Naive B cell (primary cell): ENCODE measurements at regions not wholly inside any gene's neighbourhood (a gene's known extent, or its start where the extent isn't known, plus 50 kb on each side); places are given as distances from the start of the nearest gene placed in this dataset.

ENCODE experiments used
- ATAC-seq, 2 donors: fragments of 150-1000 bp; cut with Tn5 transposase; 2 replicates each; pipeline ENCODE4 v1.10.0; 2021; ENCODE audit warnings: low read depth in 2 of 2, mild to moderate bottlenecking in 2 of 2, moderate library complexity in 2 of 2
- DNase-seq: peaks from one replicate; pipeline ENCODE4 v3.0.0; 2022
- H3K27ac Mint-ChIP-seq, 6 donors: one replicate each; pipeline ENCODE4 v1.8.0; 2020 to 2022; ENCODE audit warnings: mild to moderate bottlenecking in 6 of 6, mixed read lengths in 6 of 6, moderate library complexity in 5 of 6, inconsistent platforms in 2 of 6
- H3K27me3 Mint-ChIP-seq, 3 donors: one replicate each; pipeline ENCODE4 v1.8.0; 2021 to 2022; ENCODE audit warnings: mixed read lengths in 3 of 3, mild to moderate bottlenecking in 1 of 3
- H3K36me3 Mint-ChIP-seq, 2 donors: one replicate each; pipeline ENCODE4 v1.8.0; 2020 to 2022; ENCODE audit warnings: mixed read lengths in 2 of 2, inconsistent platforms in 1 of 2, mild to moderate bottlenecking in 1 of 2
- H3K4me1 Mint-ChIP-seq, 3 donors: one replicate each; pipeline ENCODE4 v1.8.0; 2020 to 2022; ENCODE audit warnings: mixed read lengths in 3 of 3, inconsistent platforms in 1 of 3, mild to moderate bottlenecking in 1 of 3, moderate library complexity in 1 of 3
- H3K4me3 Mint-ChIP-seq, 8 donors: one replicate each; pipeline ENCODE4 v1.8.0; 2020 to 2022; ENCODE audit warnings: mild to moderate bottlenecking in 8 of 8, mixed read lengths in 8 of 8, moderate library complexity in 8 of 8, inconsistent platforms in 2 of 8
- H3K9me3 Mint-ChIP-seq, 7 donors: one replicate each; pipeline ENCODE4 v1.8.0; 2020 to 2022; ENCODE audit warnings: mixed read lengths in 7 of 7, mild to moderate bottlenecking in 5 of 7, inconsistent platforms in 2 of 7, moderate library complexity in 1 of 7

DNA sequence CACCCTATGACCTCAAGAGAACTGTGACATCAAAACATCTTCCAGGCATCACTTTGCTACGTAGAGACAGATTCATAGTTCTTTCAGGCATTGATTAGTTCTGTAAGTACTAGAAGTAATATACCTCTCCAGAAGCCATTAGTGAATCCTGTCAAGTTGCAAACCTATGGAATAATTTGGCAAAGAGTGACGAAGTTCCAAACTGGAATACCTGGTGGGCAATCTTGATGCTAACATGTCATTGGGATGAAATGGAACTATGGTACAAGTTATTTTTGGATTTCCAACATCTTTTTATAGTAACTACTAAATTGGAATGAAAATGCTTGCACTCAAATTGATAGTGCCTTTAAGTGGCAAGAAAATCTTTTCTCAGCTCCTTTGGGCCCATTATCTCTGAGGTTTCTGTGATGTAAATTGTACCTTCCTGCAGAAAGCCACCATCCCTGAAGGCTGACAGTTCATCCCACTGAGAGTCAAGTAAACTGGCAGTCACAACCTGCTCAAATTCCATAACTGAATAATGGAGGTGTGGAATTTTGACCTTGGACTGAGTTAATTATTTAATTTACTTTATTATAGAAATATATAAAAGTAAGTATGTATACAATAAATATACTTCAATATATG is 435.5 kb downstream of the DTWD2 start:
- H3K27ac Mint-ChIP-seq: no peak overlapping the region

DNA sequence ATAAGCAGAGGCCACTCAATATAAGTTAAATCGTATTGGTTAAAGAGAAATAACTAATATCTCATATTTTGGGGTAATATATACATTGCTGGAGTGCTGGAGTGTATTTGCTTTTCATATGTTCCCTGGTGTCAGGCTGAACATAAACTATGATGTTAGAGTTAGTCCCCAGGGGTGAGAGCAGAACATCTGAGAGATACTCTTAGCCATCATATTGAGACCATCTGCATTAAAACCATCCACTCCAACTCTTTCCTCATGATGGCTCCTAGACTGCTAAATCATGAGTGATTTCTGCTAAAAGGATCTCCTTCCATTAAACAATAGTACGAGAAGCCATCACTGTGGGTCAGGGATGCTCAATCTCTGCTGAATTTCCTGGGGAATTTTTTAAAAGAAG is 436.2 kb downstream of the DTWD2 start:
- Mint-ChIP-seq H3K27me3 (peaks cover 0 to 12% (median 7%) of the 10 kb centered on the region in 3 donors), H3K36me3 (no peaks in the 10 kb centered on the region), H3K9me3 (peaks cover 0 to 2% (median 0%) of the 10 kb centered on the region in 7 donors), H3K4me1 (no peaks in the 10 kb centered on the region), H3K4me3 (no peak overlapping the region), H3K27ac (no peak overlapping the region)
- ATAC-seq (no peak), DNase-seq (no peak)

More for the DNA sequence above, 435.5 kb downstream of the DTWD2 start:
- DNase-seq (no peak), ATAC-seq (no peak)
- Mint-ChIP-seq H3K27me3 (peaks cover 0 to 12% (median 7%) of the 10 kb centered on the region in 3 donors), H3K36me3 (no peaks in the 10 kb centered on the region), H3K4me1 (no peaks in the 10 kb centered on the region), H3K9me3 (peaks cover 0 to 2% (median 0%) of the 10 kb centered on the region in 7 donors), H3K4me3 (no peak overlapping the region)

DNA sequence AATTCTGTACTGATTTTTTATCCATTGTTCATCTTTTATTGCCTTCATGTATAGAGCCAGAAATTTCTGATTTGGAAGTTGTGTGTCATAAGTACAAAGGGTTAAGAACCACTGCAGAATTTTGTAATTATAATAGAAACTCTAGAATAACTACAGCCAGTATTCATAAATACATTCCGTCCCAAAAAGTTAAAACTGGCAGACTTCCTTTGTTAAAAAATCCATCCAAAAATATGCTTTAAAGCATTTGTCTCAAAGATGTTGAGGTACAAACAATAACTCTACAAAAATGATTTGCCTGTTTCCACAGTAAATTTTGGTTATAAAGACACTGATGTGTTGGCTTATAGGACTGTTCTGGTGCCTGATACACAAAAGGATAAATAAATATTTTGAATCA is 436.6 kb downstream of the DTWD2 start:
- Mint-ChIP-seq H3K4me1 (no peaks in the 10 kb centered on the region), H3K9me3 (peaks cover 0 to 2% (median 0%) of the 10 kb centered on the region in 7 donors), H3K27ac (no peak overlapping the region), H3K4me3 (no peak overlapping the region), H3K36me3 (no peaks in the 10 kb centered on the region), H3K27me3 (peaks cover 0 to 12% (median 9%) of the 10 kb centered on the region in 3 donors)
- no peak for DNase-seq
- no peak for ATAC-seq

DNA sequence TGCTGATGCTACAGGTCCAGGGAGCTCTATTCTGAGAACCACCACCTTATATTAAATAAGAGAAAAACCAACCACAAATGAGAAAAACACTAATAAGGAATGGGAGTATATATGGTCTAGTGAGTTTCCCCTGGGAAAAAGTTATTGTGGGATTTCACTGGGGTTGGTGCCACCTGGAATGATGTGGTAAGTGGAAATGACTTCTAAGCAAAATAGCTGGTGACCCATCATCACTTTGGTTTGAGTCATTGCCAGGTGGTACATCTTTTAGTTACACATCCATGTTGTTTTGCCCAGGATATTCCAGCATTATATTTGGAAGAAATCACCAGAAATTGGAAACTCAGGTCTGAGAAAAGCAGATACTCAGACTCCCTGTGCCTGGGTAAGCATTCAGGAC is 437.3 kb downstream of the DTWD2 start:
- H3K36me3 Mint-ChIP-seq: no peaks in the 10 kb centered on the region

DNA sequence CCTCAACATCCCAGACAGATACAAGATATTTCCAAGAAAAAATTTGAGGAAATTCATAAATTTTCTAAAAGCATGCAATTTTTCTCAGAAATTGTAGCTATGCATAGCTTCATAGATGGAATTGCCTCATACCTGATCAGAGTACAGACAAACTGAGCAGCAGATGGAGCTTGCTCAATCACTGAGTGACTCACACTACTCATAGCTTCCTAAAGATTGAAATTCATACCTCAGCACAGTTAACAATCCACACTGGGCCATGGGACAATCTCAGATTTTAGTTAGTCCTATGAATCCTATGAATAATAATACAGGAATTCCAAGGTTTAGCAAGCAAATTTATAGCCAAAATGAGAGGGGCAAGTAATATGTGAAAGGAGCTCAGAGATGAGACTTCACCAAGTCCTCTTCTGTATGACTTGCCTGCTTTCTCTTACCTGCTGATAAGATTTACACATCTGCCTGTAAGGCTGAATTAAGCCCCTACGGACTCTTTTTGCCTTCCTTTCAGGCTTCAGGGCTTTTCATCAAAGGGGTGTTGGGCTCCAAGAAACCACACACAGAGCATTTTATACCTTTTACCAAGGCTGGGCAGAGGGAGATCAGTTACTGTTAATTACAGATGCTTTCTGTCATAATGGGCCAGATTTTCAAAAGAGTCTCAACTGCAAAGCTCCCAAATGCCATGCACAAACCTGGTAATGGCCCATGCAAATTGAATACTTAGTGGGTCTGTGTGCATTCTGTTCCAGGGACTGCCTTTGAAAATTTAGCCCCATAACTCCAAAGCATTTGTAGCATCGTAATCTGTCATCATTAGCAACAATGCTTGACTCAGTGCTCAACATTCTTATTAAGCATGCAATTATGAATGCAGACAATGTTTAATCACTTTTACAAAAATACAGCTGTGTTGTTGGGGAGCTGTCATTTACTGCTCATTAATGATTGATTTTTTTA is 439.3 kb downstream of the DTWD2 start:
- no peaks in the 10 kb centered on the region for H3K36me3 Mint-ChIP-seq
- no peak overlapping the region for H3K4me3 Mint-ChIP-seq
- peaks cover 0 to 10% (median 9%) of the 10 kb centered on the region in 3 donors for H3K27me3 Mint-ChIP-seq
- DNase-seq: no peak
- ATAC-seq: no peak
- no peaks in the 10 kb centered on the region for H3K4me1 Mint-ChIP-seq
- no peak overlapping the region for H3K27ac Mint-ChIP-seq
- H3K9me3 Mint-ChIP-seq: peaks cover 0 to 2% (median 0%) of the 10 kb centered on the region in 7 donors

More for the DNA sequence above, 437.3 kb downstream of the DTWD2 start:
- H3K27me3 Mint-ChIP-seq: peaks cover 0 to 15% (median 12%) of the 10 kb centered on the region in 3 donors
- no peaks in the 10 kb centered on the region for H3K4me1 Mint-ChIP-seq
- H3K27ac Mint-ChIP-seq: no peak overlapping the region
- no peak for ATAC-seq
- no peak overlapping the region for H3K4me3 Mint-ChIP-seq
- no peak for DNase-seq
- peaks cover 0 to 2% (median 0%) of the 10 kb centered on the region in 7 donors for H3K9me3 Mint-ChIP-seq

DNA sequence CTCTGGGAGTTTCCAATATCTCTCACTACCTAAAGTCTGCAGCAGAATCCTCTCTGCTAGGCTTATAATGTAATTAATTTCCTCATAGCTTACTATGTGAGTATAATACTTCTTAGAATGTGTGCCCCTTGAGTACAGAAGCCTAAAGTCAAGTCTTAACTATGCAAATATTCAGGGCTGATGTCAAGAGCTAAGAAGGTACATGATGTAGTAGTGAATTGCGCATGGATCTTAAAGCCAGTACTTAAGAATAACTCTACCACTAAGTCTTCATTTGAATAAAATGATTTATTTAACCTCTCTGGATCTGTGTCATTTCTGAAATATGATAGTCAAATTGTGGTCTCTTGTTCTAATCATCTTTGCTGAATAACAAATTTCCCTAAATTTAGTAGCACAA is 442.9 kb downstream of the DTWD2 start:
- H3K4me3 Mint-ChIP-seq: no peak overlapping the region
- H3K4me1 Mint-ChIP-seq: no peaks in the 10 kb centered on the region
- H3K27ac Mint-ChIP-seq: no peak overlapping the region
- peaks cover 0 to 2% (median 0%) of the 10 kb centered on the region in 7 donors for H3K9me3 Mint-ChIP-seq
- no peaks in the 10 kb centered on the region for H3K36me3 Mint-ChIP-seq
- DNase-seq (no peak), ATAC-seq (no peak)
- peaks cover 0 to 5% (median 5%) of the 10 kb centered on the region in 3 donors for H3K27me3 Mint-ChIP-seq

DNA sequence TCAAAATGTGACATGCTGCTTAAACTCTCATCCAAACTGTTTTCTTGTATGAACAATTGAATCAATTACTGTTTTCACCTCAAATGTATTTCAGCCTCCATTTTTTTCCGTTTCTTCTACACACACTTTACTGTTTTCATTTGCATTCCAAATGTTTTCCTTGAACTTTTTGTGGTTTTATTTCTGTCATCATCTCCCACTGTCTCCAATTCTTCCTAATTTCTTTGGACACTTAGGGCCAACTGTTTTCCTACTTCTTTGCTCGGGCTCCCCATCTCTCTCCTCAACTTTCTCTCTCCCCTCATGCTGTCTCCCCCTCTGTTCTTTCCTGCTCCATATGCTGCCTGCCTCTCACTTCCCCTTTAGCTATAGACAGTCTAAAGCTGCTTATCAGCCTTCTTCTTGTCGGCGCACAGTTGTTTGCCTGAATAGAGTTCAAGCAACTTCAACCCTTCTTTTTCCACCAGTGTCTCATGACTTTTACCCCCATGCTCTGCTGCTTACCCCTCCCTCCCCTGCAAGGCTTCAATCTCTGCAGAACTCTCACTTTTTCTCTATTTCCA is 443.4 kb downstream of the DTWD2 start:
- H3K4me3 Mint-ChIP-seq: no peak overlapping the region
- H3K36me3 Mint-ChIP-seq: no peaks in the 10 kb centered on the region
- H3K9me3 Mint-ChIP-seq: no peaks in the 10 kb centered on the region
- H3K4me1 Mint-ChIP-seq: no peaks in the 10 kb centered on the region
- peaks cover 0 to 5% (median 5%) of the 10 kb centered on the region in 3 donors for H3K27me3 Mint-ChIP-seq
- DNase-seq (no peak), ATAC-seq (no peak)
- no peak overlapping the region for H3K27ac Mint-ChIP-seq

DNA sequence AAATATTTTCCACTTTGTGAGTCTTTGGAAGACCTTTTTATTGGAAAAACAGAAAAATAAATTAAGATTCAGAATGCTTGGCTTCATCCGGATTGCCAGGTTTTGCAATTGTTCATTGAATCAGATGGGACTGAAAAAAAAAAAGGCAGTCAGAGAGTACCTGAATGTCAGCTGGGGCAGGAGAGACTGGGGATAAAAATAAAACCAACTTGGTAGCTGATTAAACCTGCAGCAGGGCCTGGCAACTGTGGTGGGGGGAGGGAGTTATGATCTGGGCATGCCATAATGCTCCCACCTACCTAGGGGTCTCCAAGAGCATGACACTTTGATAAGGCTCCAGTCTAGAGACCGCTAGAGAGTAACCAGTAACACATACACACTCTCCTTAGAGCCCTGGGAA is 454.4 kb downstream of the DTWD2 start:
- Mint-ChIP-seq H3K27ac (no peak overlapping the region), H3K27me3 (peaks cover 8 to 19% (median 15%) of the 10 kb centered on the region in 3 donors), H3K4me3 (no peak overlapping the region), H3K4me1 (no peaks in the 10 kb centered on the region), H3K36me3 (no peaks in the 10 kb centered on the region), H3K9me3 (peaks cover 0 to 5% (median 0%) of the 10 kb centered on the region in 7 donors)
- DNase-seq: no peak
- ATAC-seq: no peak

DNA sequence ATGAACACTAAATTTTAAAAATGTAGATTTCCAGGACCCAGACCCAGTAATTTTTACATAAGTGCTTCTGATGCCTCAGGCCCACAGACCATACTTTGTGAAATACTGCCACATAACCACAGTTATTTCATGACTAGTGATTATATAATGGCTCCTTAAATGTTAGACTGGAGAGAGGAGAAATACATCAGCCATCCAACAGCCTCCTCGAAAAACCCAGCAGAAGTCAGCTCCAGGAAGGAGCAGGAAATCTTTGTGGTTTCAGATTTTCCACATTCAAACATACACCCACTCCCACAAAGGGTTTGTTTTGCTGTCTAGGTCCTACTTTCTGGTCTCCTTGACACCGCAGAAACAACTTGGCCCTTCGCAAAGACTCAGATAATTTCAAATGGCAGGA is 455.2 kb downstream of the DTWD2 start:
- Mint-ChIP-seq H3K27me3 (peaks cover 8 to 19% (median 18%) of the 10 kb centered on the region in 3 donors), H3K9me3 (peaks cover 0 to 4% (median 0%) of the 10 kb centered on the region in 7 donors), H3K36me3 (no peaks in the 10 kb centered on the region), H3K27ac (no peak overlapping the region), H3K4me1 (peaks cover 0 to 2% (median 1%) of the 10 kb centered on the region in 3 donors), H3K4me3 (no peak overlapping the region)
- DNase-seq (no peak), ATAC-seq (no peak)

DNA sequence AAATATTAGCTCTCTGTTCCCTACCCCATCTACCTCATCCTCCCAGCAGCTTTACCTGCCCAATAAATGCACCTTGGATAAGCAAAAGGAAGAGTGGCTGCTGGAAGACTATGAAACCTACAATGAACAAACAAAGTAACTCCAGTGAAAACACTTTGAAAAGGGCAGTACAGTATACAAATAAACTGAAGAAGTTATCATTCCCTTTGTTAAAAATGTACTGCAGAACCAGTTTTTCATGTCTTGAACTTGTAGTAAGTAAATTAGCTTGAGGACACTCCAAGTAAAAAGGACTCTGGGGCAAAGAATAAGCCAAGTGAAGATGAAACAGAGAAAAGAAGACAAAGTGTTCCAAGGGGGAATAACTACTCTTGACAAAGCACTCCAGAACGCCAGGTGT is 457.1 kb downstream of the DTWD2 start:
- no peaks in the 10 kb centered on the region for H3K36me3 Mint-ChIP-seq
- no peak for ATAC-seq
- H3K4me3 Mint-ChIP-seq: no peak overlapping the region
- no peak overlapping the region for H3K27ac Mint-ChIP-seq
- peaks cover 0 to 10% (median 5%) of the 10 kb centered on the region in 3 donors for H3K4me1 Mint-ChIP-seq
- no peak for DNase-seq
- peaks cover 8 to 20% (median 19%) of the 10 kb centered on the region in 3 donors for H3K27me3 Mint-ChIP-seq
- H3K9me3 Mint-ChIP-seq: peaks cover 0 to 4% (median 0%) of the 10 kb centered on the region in 7 donors

DNA sequence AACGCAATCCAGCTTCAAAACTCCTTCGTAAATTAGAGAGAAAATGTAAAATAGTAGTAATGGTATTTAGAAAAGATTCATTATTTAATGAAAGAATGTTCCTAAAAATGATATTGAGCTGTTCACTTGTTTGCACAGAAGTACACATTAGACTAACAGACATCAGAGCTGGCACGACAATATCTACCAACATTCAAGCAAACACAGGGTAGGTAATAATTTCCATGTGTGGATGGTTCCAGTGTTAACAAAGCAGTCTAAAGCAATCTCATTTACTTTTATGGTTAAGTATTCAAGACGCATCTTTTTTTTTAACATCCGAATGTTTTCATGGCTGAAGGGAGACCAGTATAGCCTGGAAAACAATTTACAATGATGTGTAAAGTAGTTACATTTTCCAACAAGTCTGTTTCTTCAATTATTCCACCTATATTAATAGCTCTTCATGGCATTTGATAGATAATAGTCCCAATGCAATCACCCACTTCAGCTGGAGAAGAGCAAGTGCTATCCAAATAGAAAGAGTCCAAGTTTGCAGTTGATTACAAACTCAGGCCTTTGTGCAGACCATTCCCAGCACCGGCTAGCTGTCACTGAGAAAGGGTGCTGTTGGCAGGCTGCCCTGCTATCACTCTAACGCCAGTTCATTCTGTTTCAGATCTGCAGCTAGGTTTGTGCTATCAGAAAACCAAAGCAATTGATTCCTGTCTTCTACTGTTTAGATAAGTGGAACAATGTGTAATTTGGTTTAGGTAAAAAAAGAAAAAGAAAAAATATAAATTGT is 458.8 kb downstream of the DTWD2 start:
- DNase-seq: no peak
- Mint-ChIP-seq H3K27me3 (peaks cover 15 to 17% (median 16%) of the 10 kb centered on the region in 3 donors), H3K9me3 (peaks cover 0 to 4% (median 0%) of the 10 kb centered on the region in 7 donors), H3K36me3 (no peaks in the 10 kb centered on the region), H3K27ac (no peak overlapping the region), H3K4me3 (no peak overlapping the region), H3K4me1 (peaks cover 0 to 10% (median 5%) of the 10 kb centered on the region in 3 donors)
- ATAC-seq: no peak

DNA sequence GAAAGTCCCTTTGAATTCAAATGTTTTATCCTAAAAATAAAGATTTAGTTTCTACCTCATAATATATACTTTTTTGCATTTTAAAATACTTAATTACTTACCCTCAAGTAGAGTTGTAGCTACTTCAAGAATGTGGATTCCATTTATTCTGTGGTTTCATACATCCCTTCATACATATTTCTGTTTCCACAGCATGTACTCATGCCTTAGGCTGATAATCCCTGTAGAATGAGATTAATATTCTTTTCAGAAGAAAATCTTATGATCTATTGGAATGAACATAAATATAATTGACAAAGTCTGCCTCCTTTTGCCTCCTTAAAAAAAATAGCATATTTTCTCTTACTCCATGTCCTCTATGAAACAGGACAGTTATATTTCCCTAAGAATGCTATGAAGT is 465.7 kb downstream of the DTWD2 start:
- DNase-seq (no peak), ATAC-seq (no peak)
- H3K36me3 Mint-ChIP-seq: no peaks in the 10 kb centered on the region
- H3K27me3 Mint-ChIP-seq: peaks cover 12 to 17% (median 16%) of the 10 kb centered on the region in 3 donors
- H3K4me3 Mint-ChIP-seq: no peak overlapping the region
- peaks cover 0 to 3% (median 0%) of the 10 kb centered on the region in 3 donors for H3K4me1 Mint-ChIP-seq
- no peak overlapping the region for H3K27ac Mint-ChIP-seq
- peaks cover 0 to 2% (median 0%) of the 10 kb centered on the region in 7 donors for H3K9me3 Mint-ChIP-seq
